T-helper 2 cell treated with Interferon-gamma antibody and Interleukin-4, amounts not matched to agents 5 μg/mL and 100 μg/mL, for 36 hours (primary cell): ENCODE measurements at regions not wholly inside any gene's neighbourhood (a gene's known extent, or its start where the extent isn't known, plus 50 kb on each side); places are given as distances from the start of the nearest gene placed in this dataset.
"Not testable (repeated sequence)": the region's sequence is repeated elsewhere in the genome, so short reads cannot be mapped to it uniquely, and the experiment has no call there.

Source experiments
- DNase-seq: peaks from one replicate; pipeline ENCODE4 v3.0.0; 2021; ENCODE audit warnings: low spot score
- H3K27ac Mint-ChIP-seq: one replicate; pipeline ENCODE4 v1.8.0; 2021; ENCODE audit warnings: mild to moderate bottlenecking, mixed read lengths
- H3K27me3 Mint-ChIP-seq: one replicate; pipeline ENCODE4 v1.8.0; 2021; ENCODE audit warnings: low read depth, mixed read lengths
- H3K36me3 Mint-ChIP-seq: one replicate; pipeline ENCODE4 v1.8.0; 2021; ENCODE audit warnings: low read depth, mixed read lengths
- H3K4me1 Mint-ChIP-seq: one replicate; pipeline ENCODE4 v1.8.0; 2021; ENCODE audit warnings: low read depth, mixed read lengths
- H3K4me3 Mint-ChIP-seq: one replicate; pipeline ENCODE4 v1.8.0; 2022; ENCODE audit warnings: mild to moderate bottlenecking, moderate library complexity, mixed read lengths
- H3K9me3 Mint-ChIP-seq: one replicate; pipeline ENCODE4 v1.8.0; 2021; ENCODE audit warnings: mixed read lengths

DNA sequence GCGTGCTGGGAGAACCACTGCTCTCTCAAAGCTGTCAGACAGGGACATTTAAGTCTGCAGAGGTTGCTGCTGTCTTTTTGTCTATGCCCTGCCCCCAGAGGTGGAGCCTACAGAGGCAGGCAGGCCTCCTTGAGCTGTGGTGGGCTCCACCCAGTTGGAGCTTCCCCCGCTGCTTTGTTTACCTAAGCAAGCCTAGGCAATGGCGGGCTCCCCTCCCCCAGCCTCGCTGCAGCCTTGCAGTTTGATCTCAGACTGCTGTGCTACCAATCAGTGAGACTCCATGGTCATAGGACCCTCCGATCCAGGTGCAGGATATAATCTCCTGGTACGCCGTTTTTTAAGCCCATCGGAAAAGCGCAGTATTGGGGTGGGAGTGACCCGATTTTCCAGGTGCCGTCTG, 110.4 kb upstream of the SPRED1 start:
- DNase-seq, H3K27me3 Mint-ChIP-seq, H3K4me3 Mint-ChIP-seq, H3K4me1 Mint-ChIP-seq, H3K27ac Mint-ChIP-seq, H3K9me3 Mint-ChIP-seq, H3K36me3 Mint-ChIP-seq: not testable (repeated sequence)

DNA sequence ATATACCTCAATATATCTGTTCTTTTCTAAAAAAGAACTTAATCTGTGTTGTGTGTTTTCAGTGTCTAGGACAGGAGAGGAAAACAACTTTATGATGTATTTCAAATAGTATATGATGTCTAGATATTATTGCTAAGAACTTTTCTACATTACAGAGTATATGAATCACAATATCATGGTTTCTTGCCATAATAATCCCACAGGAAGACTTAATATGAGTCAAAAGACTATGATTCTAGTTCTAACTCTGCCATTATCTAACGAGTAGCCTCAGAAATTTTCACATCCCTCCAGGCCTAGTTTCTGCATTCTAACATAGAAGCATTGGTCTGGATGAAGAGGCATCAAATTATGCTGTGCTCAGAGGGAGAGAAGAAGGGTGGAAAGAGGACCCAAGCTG, 107.7 kb upstream of the SPRED1 start:
- Mint-ChIP-seq H3K9me3 (no peaks in the 10 kb centered on the region), H3K27ac (no peak overlapping the region), H3K4me3 (no peak overlapping the region), H3K4me1 (peaks cover 5% of the 10 kb centered on the region), H3K27me3 (peaks cover 2% of the 10 kb centered on the region), H3K36me3 (no peaks in the 10 kb centered on the region)
- no peak for DNase-seq

DNA sequence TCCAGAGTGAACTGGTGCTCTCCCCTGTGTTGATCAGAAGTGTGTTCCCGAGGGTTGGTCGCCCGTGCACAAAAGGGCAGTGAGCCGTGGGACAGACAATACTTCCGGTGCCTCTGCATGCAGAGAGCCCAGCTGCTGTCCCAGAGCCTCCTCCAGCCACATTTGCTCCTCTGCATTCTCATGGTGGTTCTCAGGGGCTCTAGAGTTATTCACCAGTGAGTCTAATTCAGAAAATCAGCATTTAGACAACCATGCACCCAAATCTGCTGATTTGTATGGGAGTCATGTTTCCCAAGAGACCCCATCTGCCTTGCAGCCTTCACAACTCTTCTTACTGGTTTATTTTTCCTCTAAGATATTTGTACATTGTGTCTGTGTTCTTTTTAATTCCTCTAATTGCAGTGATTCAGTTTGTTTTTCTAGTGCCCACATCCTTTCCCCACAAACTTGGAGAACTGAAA, 107.0 kb upstream of the SPRED1 start:
- H3K9me3 Mint-ChIP-seq: no peaks in the 10 kb centered on the region
- DNase-seq: no peak
- no peaks in the 10 kb centered on the region for H3K36me3 Mint-ChIP-seq
- H3K27ac Mint-ChIP-seq: no peak overlapping the region
- peaks cover 5% of the 10 kb centered on the region for H3K4me1 Mint-ChIP-seq
- no peak overlapping the region for H3K4me3 Mint-ChIP-seq
- H3K27me3 Mint-ChIP-seq: peaks cover 2% of the 10 kb centered on the region

DNA sequence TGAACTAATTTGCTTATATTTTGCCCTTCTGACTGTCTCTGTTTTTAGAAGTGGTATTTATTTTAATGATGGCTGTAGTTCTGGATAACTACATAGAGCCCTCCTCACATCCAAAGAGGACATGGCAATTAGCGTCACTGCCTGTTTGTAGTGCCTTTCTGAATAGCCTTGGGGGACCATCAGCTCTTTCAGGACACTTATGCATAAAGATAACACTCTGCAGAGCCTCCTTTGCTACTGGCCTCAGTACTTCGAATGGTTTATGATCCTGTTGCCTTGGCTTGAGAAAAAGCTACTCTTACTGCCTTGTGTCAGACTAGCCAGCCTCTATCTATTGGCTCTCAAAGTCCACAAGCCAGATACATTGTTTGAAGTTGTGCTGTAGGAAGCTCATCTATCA, 105.4 kb upstream of the SPRED1 start:
- Mint-ChIP-seq H3K27me3 (peaks cover 2% of the 10 kb centered on the region), H3K36me3 (no peaks in the 10 kb centered on the region)

DNA sequence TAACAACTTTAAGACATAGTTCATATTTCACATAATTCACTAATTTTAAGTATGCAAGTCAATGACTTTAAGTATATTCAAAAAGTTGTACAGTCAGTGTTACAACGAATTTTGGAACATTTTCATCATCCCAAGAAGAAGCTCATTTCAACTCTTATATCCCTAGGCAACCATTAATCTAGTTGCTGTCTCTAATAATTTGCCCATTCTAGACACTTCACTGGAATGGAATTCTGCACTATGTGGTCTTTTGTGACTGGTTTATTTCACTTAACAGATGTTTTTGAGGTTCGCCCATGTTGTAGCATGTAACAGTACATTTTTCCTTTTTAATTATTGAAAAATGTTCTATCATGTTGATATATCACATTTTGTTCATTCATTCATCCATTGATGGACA, 104.2 kb upstream of the SPRED1 start:
- Mint-ChIP-seq H3K4me3 (no peak overlapping the region), H3K36me3 (no peaks in the 10 kb centered on the region), H3K9me3 (peaks cover 8% of the 10 kb centered on the region), H3K27ac (no peak overlapping the region), H3K27me3 (peaks cover 2% of the 10 kb centered on the region), H3K4me1 (peaks cover 5% of the 10 kb centered on the region)
- DNase-seq: no peak

More for the DNA sequence above, 105.4 kb upstream of the SPRED1 start:
- Mint-ChIP-seq H3K27ac (no peak overlapping the region), H3K4me1 (peaks cover 5% of the 10 kb centered on the region), H3K9me3 (peaks cover 8% of the 10 kb centered on the region), H3K4me3 (no peak overlapping the region)
- DNase-seq: no peak

DNA sequence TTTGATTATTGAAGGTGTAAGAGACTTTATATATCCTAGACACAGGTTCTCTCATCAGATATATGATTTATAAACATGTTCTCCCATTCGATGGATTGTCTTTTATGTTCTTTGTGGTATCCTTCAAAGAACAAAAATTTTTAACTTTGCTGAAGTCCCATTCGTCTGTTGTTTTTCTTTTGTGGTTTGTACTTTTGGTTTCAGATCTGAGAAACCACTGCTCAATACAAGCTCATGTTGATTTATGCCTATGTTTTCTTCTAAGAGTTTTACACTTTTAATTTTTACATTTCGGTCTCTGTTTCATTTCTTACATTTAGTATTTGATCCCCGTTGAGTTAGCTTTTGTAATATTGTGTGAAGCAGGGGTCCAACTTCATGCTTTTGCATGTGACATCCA, 103.3 kb upstream of the SPRED1 start:
- Mint-ChIP-seq H3K27ac (no peak overlapping the region), H3K9me3 (peaks cover 8% of the 10 kb centered on the region), H3K36me3 (no peaks in the 10 kb centered on the region), H3K27me3 (peaks cover 2% of the 10 kb centered on the region), H3K4me1 (peaks cover 5% of the 10 kb centered on the region), H3K4me3 (no peak overlapping the region)
- DNase-seq: no peak

GRCh38 chr15:38150148-38150547, 102.5 kb upstream of the SPRED1 start:
- H3K27ac Mint-ChIP-seq: no peak overlapping the region
- H3K9me3 Mint-ChIP-seq: peaks cover 8% of the 10 kb centered on the region

GRCh38 chr15:38150794-38151193, 101.8 kb upstream of the SPRED1 start:
- peaks cover 5% of the 10 kb centered on the region for H3K4me1 Mint-ChIP-seq
- H3K27ac Mint-ChIP-seq: no peak overlapping the region
- H3K4me3 Mint-ChIP-seq: no peak overlapping the region
- H3K9me3 Mint-ChIP-seq: peaks cover 8% of the 10 kb centered on the region
- no peaks in the 10 kb centered on the region for H3K27me3 Mint-ChIP-seq
- no peaks in the 10 kb centered on the region for H3K36me3 Mint-ChIP-seq
- no peak for DNase-seq

More at GRCh38 chr15:38150148-38150547, 102.5 kb upstream of the SPRED1 start:
- Mint-ChIP-seq H3K36me3 (no peaks in the 10 kb centered on the region), H3K4me3 (no peak overlapping the region), H3K27me3 (peaks cover 2% of the 10 kb centered on the region), H3K4me1 (peaks cover 5% of the 10 kb centered on the region)
- DNase-seq: no peak

- Mint-ChIP-seq H3K27ac (no peak overlapping the region), H3K4me3 (no peak overlapping the region), H3K27me3 (no peaks in the 10 kb centered on the region), H3K36me3 (no peaks in the 10 kb centered on the region), H3K9me3 (peaks cover 8% of the 10 kb centered on the region), H3K4me1 (peaks cover 5% of the 10 kb centered on the region)
- no peak for DNase-seq
Observed at GRCh38 chr15:38153781-38154180, 98.9 kb upstream of the SPRED1 start.

GRCh38 chr15:38154255-38154654, 98.4 kb upstream of the SPRED1 start:
- no peaks in the 10 kb centered on the region for H3K36me3 Mint-ChIP-seq
- no peak for DNase-seq

GRCh38 chr15:38154837-38155236, 97.8 kb upstream of the SPRED1 start:
- no peak overlapping the region for H3K27ac Mint-ChIP-seq
- no peaks in the 10 kb centered on the region for H3K27me3 Mint-ChIP-seq

More at GRCh38 chr15:38154255-38154654, 98.4 kb upstream of the SPRED1 start:
- no peaks in the 10 kb centered on the region for H3K27me3 Mint-ChIP-seq
- H3K4me3 Mint-ChIP-seq: no peak overlapping the region
- peaks cover 8% of the 10 kb centered on the region for H3K9me3 Mint-ChIP-seq
- no peak overlapping the region for H3K27ac Mint-ChIP-seq
- H3K4me1 Mint-ChIP-seq: peaks cover 5% of the 10 kb centered on the region

DNA sequence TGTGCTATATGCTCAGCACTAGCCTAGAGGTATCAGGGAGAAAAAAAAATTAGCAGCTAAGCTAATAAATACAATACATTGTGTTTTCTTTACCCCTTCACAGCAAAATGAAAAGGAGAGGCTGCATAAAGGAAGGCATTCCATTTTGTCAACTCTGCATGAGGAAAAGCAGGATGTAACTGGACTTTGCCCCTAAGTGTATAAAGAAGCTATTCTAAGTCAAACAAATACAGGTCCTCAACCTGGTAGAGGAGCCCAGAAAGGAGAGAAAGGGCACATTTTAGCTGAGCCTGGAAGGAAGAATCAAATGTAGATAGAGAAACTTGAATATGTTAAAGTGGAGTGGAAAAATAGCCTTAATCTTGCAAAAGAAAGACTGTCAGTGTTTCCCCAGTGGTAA, 89.0 kb upstream of the SPRED1 start:
- Mint-ChIP-seq H3K4me3 (no peak overlapping the region), H3K36me3 (no peaks in the 10 kb centered on the region), H3K9me3 (no peaks in the 10 kb centered on the region), H3K4me1 (no peaks in the 10 kb centered on the region), H3K27ac (no peak overlapping the region), H3K27me3 (peaks cover 2% of the 10 kb centered on the region)
- no peak for DNase-seq

More at GRCh38 chr15:38154837-38155236, 97.8 kb upstream of the SPRED1 start:
- peaks cover 8% of the 10 kb centered on the region for H3K9me3 Mint-ChIP-seq
- no peaks in the 10 kb centered on the region for H3K4me1 Mint-ChIP-seq
- no peak overlapping the region for H3K4me3 Mint-ChIP-seq
- H3K36me3 Mint-ChIP-seq: no peaks in the 10 kb centered on the region
- no peak for DNase-seq

DNA sequence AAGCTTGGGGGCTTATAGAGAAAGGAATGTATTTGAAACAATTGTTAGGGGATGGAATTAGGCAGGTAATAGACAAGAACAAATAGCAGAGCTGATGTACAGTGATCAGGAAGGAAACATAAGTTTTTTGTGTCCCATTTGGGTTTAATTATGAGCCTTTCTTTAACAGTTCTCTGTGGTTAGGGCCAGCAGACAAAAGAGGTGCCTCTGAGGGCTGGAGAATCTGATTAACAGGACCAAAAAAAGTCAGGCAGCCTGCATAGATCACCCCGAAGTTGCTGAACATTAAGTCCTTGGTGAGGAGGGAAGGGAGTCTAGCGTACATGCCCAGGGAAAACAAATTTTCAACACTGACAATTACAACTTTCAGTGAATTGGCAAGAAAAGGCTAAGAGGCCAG, 88.6 kb upstream of the SPRED1 start:
- Mint-ChIP-seq H3K4me3 (no peak overlapping the region), H3K27ac (no peak overlapping the region), H3K9me3 (no peaks in the 10 kb centered on the region), H3K4me1 (no peaks in the 10 kb centered on the region), H3K36me3 (no peaks in the 10 kb centered on the region), H3K27me3 (peaks cover 2% of the 10 kb centered on the region)
- no peak for DNase-seq

- Mint-ChIP-seq H3K27ac (no peak overlapping the region), H3K27me3 (peaks cover 2% of the 10 kb centered on the region), H3K36me3 (no peaks in the 10 kb centered on the region), H3K4me3 (no peak overlapping the region), H3K4me1 (no peaks in the 10 kb centered on the region), H3K9me3 (no peaks in the 10 kb centered on the region)
- no peak for DNase-seq
Observed at GRCh38 chr15:38164507-38164906, 88.1 kb upstream of the SPRED1 start.

DNA sequence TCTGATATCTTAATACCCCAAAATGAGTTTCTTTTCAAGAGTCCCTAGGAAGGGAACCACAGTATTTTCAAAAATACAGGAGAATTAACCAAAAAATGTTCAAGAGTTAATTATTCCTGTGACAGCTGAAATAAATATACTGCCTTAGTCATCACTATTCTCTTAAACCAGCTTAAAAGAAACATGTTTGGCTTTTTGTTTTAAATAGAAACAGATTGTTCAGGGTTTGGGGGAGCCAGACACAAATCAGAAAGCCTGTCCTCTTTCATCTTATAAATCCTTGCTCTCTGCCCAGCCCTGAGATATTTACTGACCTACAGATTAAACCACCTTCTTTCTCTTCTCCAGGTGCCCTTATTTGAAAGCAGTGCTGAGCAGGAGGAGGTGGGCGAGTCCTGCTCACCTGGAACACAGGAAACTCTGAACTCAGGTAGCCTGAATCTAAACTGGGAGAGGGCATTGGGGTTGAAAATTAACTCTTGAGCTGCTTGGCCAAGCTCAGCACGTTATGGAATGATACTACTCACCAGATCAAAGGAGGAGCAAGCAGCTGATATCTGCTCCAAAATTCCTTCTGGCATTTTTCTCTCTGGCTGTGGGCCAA, 84.1 kb upstream of the SPRED1 start:
- no peak for DNase-seq
- H3K27me3 Mint-ChIP-seq: peaks cover 4% of the 10 kb centered on the region
- H3K27ac Mint-ChIP-seq: no peak overlapping the region
- no peaks in the 10 kb centered on the region for H3K4me1 Mint-ChIP-seq
- no peaks in the 10 kb centered on the region for H3K9me3 Mint-ChIP-seq
- H3K36me3 Mint-ChIP-seq: no peaks in the 10 kb centered on the region
- H3K4me3 Mint-ChIP-seq: no peak overlapping the region
